Peyer's patch (tissue), 4 donors: ENCODE measurements at regions not wholly inside any gene's neighbourhood (a gene's known extent, or its start where the extent isn't known, plus 50 kb on each side); places are given as distances from the start of the nearest gene placed in this dataset.

Experiments used
- CTCF ChIP-seq, 6 experiments: fragments of 450-650 bp in 4 of 6; fragments of 200-600 bp in 2 of 6; sonication (generic) in 1 of 6; IDR thresholded peaks; one replicate each; pipeline ENCODE4 v1.5.1; 2017 to 2019; ENCODE audit warnings: antibody characterized with exemption in 6 of 6, mild to moderate bottlenecking in 3 of 6, moderate library complexity in 1 of 6
- POLR2A ChIP-seq, 2 donors: fragments of 450-650 bp; IDR thresholded peaks; one replicate each; pipeline ENCODE4 v1.5.1; 2017; ENCODE audit warnings: antibody characterized with exemption in 2 of 2, mild to moderate bottlenecking in 2 of 2, moderate library complexity in 2 of 2

GRCh38 chr7:115678086-115678982, 352.2 kb downstream of the TFEC start:
- TF ChIP-seq CTCF (IDR thresholded peaks at IDR 0.05) (no peak), POLR2A (IDR thresholded peaks at IDR 0.05) (no peak)
